HepG2 (cell line): ENCODE measurements at regions not wholly inside any gene's neighbourhood (a gene's known extent, or its start where the extent isn't known, plus 50 kb on each side); places are given as distances from the start of the nearest gene placed in this dataset.

ENCODE experiments used
- GTF3A ChIP-seq: sonication (generic); formaldehyde crosslinking; conservative IDR thresholded peaks from 2 replicates; pipeline ENCODE4 v1.4.0; 2020; ENCODE audit warnings: mild to moderate bottlenecking, missing genetic modification reagents
- HIVEP1 ChIP-seq: sonication (generic); formaldehyde crosslinking; IDR thresholded peaks from 2 replicates; pipeline ENCODE4 v1.4.0; 2020; ENCODE audit warnings: mild to moderate bottlenecking, missing genetic modification reagents
- TF ChIP-seq, protein P1 (sequence below): sonication (generic); formaldehyde crosslinking; IDR thresholded peaks from 2 replicates; pipeline ENCODE4 v1.4.0; 2020; ENCODE audit warnings: missing genetic modification reagents

DNA sequence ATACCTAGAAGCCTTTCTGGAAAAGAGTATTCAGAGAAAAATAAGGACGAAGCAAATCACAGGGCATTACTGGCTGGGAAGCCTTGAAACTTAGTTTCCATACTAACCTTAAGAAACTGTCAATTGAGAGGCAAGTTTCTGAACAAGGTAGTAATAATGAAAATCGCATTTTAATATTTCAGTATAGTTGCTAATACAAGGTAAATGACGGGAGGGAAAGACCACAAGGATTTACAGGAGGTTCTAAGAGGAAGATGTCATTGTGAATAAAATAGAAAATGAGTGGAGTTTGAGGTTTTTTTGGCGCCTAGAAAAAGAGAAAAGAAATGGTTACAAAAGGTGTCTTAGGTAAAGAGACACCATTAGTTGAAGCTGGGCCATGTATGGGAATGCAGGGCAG is 53.9 kb upstream of the AIG1 start:
- TF ChIP-seq GTF3A (no peak), HIVEP1 (CRISPR knock-in tag) (no peak)
- TF ChIP-seq, protein P1, sequence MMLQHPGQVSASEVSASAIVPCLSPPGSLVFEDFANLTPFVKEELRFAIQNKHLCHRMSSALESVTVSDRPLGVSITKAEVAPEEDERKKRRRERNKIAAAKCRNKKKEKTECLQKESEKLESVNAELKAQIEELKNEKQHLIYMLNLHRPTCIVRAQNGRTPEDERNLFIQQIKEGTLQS: no peak
